ENCODE measurements at regions not wholly inside any gene's neighbourhood (a gene's known extent, or its start where the extent isn't known, plus 50 kb on each side); places are given as distances from the start of the nearest gene placed in this dataset.

DNA sequence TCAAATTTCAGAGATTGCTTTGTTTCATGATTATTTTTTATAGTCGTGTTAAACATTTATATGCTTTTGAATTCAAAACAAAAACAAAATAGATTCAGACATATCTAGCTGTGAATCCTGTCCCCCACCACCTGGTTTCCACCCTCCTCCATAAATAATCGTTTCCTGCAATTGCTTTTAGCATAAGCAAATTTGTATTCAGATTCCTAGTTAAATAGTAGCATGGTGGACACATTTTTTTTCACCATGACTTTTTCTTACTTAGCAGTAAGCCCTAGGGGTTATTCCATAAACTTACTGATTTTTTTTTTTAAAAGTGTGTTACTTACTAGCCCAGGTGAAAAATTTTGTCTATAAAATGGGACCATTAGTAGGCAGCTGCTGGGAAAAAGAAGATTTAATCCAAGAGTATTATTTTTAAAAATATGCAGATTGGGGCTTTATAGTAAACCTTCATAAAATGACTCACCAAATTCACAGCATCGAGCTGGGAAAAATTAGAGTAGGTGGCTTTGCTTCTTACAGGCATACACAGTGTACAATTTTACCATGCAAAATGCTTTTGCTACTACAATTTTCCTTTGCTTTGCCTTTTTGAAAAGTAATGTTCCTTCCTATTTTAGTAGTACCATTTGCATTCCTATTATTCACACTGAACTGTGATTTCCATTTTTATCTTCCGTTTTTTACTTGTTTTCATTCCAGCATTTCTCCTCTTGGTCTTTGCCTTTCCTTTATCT is 117.8 kb downstream of the BTG1 start:
- H3K36me3 Mint-ChIP-seq = no peaks in the 10 kb centered on the region
- TF ChIP-seq, protein P1, sequence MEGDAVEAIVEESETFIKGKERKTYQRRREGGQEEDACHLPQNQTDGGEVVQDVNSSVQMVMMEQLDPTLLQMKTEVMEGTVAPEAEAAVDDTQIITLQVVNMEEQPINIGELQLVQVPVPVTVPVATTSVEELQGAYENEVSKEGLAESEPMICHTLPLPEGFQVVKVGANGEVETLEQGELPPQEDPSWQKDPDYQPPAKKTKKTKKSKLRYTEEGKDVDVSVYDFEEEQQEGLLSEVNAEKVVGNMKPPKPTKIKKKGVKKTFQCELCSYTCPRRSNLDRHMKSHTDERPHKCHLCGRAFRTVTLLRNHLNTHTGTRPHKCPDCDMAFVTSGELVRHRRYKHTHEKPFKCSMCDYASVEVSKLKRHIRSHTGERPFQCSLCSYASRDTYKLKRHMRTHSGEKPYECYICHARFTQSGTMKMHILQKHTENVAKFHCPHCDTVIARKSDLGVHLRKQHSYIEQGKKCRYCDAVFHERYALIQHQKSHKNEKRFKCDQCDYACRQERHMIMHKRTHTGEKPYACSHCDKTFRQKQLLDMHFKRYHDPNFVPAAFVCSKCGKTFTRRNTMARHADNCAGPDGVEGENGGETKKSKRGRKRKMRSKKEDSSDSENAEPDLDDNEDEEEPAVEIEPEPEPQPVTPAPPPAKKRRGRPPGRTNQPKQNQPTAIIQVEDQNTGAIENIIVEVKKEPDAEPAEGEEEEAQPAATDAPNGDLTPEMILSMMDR (conservative IDR thresholded peaks at IDR 0.05) = no peak
- H3K27me3 Mint-ChIP-seq = no peaks in the 10 kb centered on the region
- H3K4me1 Mint-ChIP-seq (ENCODE audit: unreplicated experiment) = peaks cover 13% of the 10 kb centered on the region
- H3K4me3 Mint-ChIP-seq = no peak overlapping the region
- H3K9me3 Mint-ChIP-seq = no peaks in the 10 kb centered on the region
- DNase-seq (ENCODE audit: extremely low spot score, unreplicated experiment) = no peak
- H3K27ac Mint-ChIP-seq = no peak overlapping the region

DNA sequence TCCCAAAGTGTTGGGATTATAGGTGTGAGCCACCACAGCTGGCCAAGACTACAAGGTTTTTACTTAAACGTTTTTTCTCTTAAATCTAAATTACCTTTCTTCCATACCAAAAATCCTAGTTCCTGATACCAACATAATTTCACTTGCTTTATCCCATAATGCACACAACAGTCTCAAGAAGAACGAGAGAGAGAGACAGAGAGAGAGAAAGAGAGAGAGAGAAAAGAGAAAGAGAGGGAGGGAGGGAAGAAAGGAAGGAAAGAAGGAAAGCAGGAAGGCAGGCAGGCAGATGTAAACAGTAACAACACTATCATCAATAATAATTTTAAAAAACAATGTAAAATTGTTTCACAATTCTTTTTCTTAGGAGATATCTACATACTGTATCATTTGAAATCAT is 118.4 kb downstream of the BTG1 start:
- Mint-ChIP-seq H3K4me1 (ENCODE audit: unreplicated experiment) (peaks cover 13% of the 10 kb centered on the region), H3K27me3 (no peaks in the 10 kb centered on the region), H3K9me3 (no peaks in the 10 kb centered on the region), H3K27ac (no peak overlapping the region), H3K36me3 (no peaks in the 10 kb centered on the region), H3K4me3 (no peak overlapping the region)
- TF ChIP-seq, protein P1 (conservative IDR thresholded peaks at IDR 0.05) = no peak
- DNase-seq (ENCODE audit: extremely low spot score, unreplicated experiment) = no peak

DNA sequence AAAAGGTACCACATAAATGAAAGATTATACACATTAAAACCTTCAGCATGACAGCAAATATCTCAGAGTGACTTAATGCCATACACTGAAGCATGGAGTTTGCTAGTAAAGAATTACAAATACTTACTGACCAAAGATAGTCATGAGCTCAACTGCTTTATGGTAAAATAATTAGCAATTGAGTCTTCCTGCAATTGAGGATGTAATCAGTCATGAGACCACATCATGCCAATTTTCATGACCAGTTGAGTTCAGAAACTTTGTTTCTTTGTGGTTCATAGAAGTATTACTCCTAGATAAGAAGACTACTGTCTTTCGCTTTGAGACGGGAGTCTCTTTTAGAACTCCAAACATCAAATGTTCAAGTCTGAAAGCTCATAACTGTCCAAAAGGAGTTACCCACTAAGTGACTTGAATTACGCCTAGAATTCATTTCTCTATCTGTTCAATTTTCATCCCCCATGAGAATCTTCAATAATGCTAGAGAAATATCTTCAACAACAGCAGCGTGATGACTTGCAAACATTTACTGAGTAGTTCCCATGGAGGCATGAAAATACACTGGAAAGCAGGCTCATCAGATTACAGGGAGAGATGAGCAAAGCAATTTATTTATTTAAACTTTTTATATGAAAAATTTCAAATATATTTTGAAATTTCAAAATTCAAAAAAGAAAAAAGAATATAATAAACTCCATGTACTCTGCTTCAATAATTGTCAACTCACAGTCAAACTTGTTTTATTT is 120.0 kb downstream of the BTG1 start:
- no peaks in the 10 kb centered on the region for H3K36me3 Mint-ChIP-seq
- no peak overlapping the region for H3K27ac Mint-ChIP-seq
- H3K4me3 Mint-ChIP-seq = no peak overlapping the region
- peaks cover 27% of the 10 kb centered on the region for H3K4me1 Mint-ChIP-seq (ENCODE audit: unreplicated experiment)
- TF ChIP-seq, protein P1 (conservative IDR thresholded peaks at IDR 0.05) = no peak
- DNase-seq (ENCODE audit: extremely low spot score, unreplicated experiment) = no peak
- no peaks in the 10 kb centered on the region for H3K27me3 Mint-ChIP-seq
- no peaks in the 10 kb centered on the region for H3K9me3 Mint-ChIP-seq

DNA sequence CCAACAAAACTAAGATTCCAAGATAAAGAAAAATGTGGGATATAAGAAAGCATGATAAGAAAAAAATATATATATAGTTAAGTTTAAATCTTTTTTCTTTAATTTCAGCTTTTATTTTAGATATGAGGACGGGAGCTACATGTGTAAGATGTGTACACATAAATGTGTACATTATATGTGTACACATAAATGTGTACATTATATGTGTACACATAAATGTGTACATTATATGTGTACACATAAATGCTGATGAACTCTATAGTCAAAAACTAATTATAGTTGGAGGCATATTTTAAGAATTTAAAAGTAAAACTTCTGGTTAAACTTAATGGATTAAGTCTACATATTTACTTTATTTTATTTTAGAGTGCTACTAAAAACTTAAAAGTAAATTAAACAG is 123.6 kb downstream of the BTG1 start:
- Mint-ChIP-seq H3K27ac (no peak overlapping the region), H3K9me3 (no peaks in the 10 kb centered on the region), H3K4me1 (ENCODE audit: unreplicated experiment) (peaks cover 20% of the 10 kb centered on the region), H3K36me3 (no peaks in the 10 kb centered on the region), H3K27me3 (no peaks in the 10 kb centered on the region), H3K4me3 (no peak overlapping the region)
- TF ChIP-seq, protein P1 (conservative IDR thresholded peaks at IDR 0.05) = no peak
- no peak for DNase-seq (ENCODE audit: extremely low spot score, unreplicated experiment)

DNA sequence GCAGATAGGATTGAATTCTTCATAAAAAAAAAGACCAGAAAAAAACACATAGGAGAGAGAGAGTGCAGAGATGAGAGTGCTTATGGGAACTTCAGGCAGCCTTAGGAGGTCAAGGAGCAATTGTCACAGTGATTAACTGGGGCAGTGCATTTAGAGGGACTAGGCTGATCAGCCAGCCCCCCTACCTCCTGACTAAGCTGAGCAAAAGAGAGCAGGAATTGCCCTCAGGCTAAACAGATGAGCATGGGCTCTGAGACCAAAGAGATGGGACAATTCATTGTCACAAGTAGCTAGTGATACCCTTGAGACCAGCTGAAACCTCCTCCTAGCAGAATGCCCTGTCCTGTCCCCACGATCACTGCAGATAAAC is 124.0 kb downstream of the BTG1 start:
- H3K36me3 Mint-ChIP-seq = no peaks in the 10 kb centered on the region
- TF ChIP-seq, protein P1 (conservative IDR thresholded peaks at IDR 0.05) = no peak
- H3K27ac Mint-ChIP-seq = no peak overlapping the region
- peaks cover 19% of the 10 kb centered on the region for H3K4me1 Mint-ChIP-seq (ENCODE audit: unreplicated experiment)
- no peak overlapping the region for H3K4me3 Mint-ChIP-seq
- H3K27me3 Mint-ChIP-seq = no peaks in the 10 kb centered on the region
- no peak for DNase-seq (ENCODE audit: extremely low spot score, unreplicated experiment)
- H3K9me3 Mint-ChIP-seq = no peaks in the 10 kb centered on the region
